RPMI7951 (cell line): ENCODE measurements at regions not wholly inside any gene's neighbourhood (a gene's known extent, or its start where the extent isn't known, plus 50 kb on each side); places are given as distances from the start of the nearest gene placed in this dataset.
"Not testable (repeated sequence)": the region's sequence is repeated elsewhere in the genome, so short reads cannot be mapped to it uniquely, and the experiment has no call there.

Experiments used
- DNase-seq: peaks from one replicate; pipeline ENCODE4 v3.0.0-alpha.2; 2012; ENCODE audit warnings: low read depth

- DNase-seq = no peak
Measured at GRCh38 chr2:132272713-132273112, 111.0 kb upstream of the ANKRD30BL start.

DNA sequence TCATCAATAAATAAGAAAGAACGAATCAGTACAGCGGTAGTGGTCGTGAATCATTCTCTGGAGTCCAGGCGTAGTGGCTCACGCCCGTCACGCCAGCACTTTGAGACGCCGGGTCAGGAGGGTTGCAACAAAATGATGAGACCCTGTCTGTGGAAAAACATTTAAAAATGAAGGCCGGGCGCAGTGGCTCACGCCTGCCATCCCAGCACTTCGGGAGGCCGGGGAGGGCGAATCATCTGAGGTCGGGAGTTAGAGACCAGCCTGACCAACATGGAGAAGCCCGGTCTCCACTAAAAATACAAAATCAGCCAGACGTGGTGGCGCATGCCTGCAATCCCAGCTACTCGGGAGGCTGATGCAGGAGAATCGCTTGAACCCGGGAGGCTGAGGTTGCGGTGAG, 111.8 kb upstream of the ANKRD30BL start:
- DNase-seq = not testable (repeated sequence)

- DNase-seq = no peak
Measured at GRCh38 chr2:132274000-132274399, 112.2 kb upstream of the ANKRD30BL start.

GRCh38 chr2:132275396-132275795, 113.6 kb upstream of the ANKRD30BL start:
- DNase-seq = no peak

- DNase-seq = no peak
Measured at GRCh38 chr2:132276571-132276981, 114.8 kb upstream of the ANKRD30BL start.

- DNase-seq = no peak
Measured at GRCh38 chr2:132278267-132278666, 116.5 kb upstream of the ANKRD30BL start.

GRCh38 chr2:132279344-132279743, 117.6 kb upstream of the ANKRD30BL start:
- no peak for DNase-seq

GRCh38 chr2:132279930-132280615, 118.3 kb upstream of the ANKRD30BL start:
- DNase-seq = no peak

DNA sequence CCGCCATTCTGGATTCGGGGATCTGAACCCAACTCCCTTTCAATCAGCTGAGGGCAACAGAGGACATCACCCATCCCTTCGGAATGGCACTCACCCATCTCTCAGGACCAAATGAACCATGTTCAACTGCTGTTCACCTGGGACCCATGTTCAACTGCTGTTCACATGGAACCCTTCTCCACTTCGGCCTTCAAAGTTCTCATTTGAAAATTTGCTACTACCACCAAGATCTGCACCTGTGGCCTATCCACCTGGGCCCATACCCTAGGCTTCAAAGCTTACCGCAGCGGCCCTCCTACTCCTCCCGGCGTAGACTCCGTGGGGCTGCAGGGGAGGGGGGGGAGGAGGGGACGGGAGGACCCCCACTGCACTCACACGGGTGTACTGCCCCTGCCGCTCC, 119.2 kb upstream of the ANKRD30BL start:
- DNase-seq = no peak

GRCh38 chr2:132282104-132282503, 120.4 kb upstream of the ANKRD30BL start:
- not testable (repeated sequence) for DNase-seq

- DNase-seq = no peak
Measured at GRCh38 chr2:132282911-132283310, 121.2 kb upstream of the ANKRD30BL start.

GRCh38 chr2:132286289-132286911, 124.6 kb upstream of the ANKRD30BL start:
- DNase-seq = not testable (repeated sequence)

DNA sequence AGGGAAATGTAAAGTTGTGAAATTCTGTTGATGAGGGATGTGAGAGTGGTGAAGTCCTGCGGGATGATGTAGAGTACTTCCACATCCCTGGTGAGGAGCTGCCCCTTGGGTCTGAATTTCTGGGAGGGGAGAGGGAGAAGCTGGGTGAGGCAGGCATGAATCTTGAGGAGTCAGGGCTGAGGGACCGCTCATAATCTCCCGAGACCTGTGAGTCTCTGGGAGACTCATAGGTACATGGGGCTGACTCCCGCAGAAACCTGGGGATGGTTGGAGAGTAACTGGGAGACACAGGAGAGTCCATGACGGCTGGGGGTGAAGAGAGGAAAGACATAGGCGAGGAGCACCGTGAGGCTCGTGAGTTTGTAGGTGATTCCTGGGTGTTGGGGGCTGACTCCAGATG, 126.2 kb upstream of the ANKRD30BL start:
- not testable (repeated sequence) for DNase-seq

DNA sequence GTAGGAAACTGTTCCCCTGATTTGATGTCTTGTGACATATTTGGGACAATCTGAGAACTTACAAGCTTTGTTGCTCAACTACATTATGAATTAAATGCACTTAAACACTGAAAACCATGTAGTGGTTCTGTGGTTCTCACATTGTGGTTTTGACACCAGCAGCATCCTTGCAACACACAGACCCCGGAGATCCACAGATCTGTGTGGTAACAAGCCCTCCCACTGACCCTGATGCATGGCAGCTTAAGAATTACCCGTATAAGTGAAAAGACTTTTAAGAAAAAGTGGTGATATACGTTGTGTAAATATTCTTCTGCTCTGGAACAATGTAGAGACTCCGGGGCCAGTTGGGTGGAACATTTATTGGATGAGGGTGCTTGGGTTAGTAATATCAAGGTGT, 127.4 kb upstream of the ANKRD30BL start:
- not testable (repeated sequence) for DNase-seq

GRCh38 chr2:132289812-132290211, 126.8 kb upstream of the GPR39 start:
- DNase-seq = not testable (repeated sequence)

- peak; percentile 20 for DNase-seq
Measured at GRCh38 chr2:132300592-132301378, 115.8 kb upstream of the GPR39 start.

- peak; percentile 85 for DNase-seq
Measured at GRCh38 chr2:132304661-132305380, 111.8 kb upstream of the GPR39 start.

DNA sequence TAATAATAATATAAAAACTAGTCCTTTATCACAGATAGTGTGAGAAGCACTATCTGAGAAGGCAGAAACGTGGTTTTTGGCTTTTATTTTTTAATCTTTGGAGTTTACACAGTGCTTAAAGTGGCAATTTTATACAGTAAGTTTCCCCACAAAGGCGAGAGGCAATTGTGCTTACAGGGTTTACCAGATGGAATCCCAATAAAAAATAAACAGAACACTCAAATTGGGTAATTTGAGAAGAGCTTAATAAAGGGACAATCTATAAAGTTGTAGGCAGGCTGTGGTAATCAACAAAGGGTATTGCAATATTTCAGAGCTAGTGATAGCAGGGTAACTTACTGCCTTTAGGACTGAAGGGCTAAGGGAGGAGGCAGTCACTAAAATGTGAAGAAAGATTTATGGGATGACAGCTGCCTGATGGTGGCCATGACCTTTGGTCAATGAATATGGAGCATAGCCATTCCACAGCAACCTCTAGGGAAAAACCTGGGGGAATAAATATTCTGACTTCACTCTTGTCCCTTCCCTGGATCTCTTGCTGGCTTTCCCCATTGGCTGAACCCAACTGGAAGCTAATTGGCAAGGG, 108.9 kb upstream of the GPR39 start:
- not testable (repeated sequence) for DNase-seq

DNA sequence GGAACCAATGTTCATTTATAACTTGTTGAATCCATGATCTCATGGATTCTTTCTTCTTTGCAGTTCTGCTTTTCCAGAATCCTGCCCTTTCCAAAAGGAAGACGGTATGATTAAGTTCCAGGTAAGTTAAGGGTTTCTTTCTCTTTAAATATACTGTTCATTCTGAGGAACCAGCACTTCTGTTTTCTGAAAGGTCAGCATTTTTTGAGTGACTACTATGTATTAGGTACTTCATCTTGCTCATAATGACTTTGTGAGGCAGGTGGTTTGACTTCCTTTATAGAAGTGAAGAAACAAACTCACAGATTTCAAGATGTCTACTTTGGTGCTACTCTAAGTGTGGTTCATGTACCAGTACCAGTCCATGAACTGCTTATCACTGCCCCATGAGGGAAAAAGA, 107.4 kb upstream of the GPR39 start:
- not testable (repeated sequence) for DNase-seq

DNA sequence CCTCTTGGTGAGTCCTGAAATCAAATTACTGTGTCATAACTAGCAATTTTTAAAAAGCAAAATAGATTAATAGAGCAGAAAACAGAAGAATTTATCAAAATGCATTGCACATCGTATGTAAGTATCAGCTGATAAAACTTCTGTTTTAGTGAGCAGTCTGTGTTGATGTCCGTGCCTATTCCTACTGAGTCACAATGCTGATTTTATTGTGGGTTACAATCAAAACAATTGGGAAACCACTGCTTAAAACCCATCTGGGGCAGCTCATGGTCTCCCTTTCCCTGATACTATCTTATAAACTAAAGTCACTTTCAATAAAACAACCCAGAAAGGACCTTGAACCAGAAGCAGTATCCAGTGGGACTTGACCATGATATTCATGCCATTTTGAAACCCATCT, 101.1 kb upstream of the GPR39 start:
- DNase-seq = peak; percentile 52

DNA sequence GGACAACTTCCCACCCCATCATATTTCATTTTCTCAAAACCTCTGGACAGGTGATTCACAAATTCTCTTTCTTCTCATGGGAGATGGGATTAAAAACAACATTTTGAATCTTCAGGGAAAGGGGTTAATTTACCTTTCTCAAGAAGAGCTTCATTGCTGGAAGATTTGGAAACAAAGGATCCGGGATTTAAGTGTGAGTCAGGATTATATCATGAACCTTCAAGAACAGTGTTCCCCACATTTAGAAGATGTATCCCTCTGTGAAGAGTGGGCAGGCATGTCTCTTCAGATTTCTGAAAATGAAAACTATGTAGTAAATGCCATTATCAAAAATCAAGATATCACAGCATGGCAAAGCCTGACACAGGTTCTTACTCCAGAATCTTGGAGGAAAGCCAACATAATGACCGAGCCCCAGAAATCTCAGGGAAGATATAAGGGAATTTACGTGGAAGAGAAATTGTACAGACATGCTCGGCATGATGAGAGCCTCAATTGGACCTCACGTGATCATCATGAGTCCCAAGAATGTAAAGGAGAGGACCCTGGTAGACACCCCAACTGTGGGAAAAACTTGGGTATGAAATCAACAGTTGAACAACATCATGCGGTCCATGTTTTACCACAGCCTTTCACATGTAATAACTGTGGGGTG, 99.5 kb upstream of the GPR39 start:
- not testable (repeated sequence) for DNase-seq
